Choroid plexus epithelial cell (primary cell): ENCODE measurements at regions not wholly inside any gene's neighbourhood (a gene's known extent, or its start where the extent isn't known, plus 50 kb on each side); places are given as distances from the start of the nearest gene placed in this dataset.

Source experiments
- DNase-seq: peaks from one replicate; pipeline ENCODE4 v3.0.0-alpha.2; 2010; ENCODE audit warnings: low read depth
- H3K4me3 ChIP-seq: 2 replicates; pipeline ENCODE4 v1.5.1; 2011; ENCODE audit warnings: low read depth, mild to moderate bottlenecking, control low read depth, low read length, moderate library complexity
- TF ChIP-seq, protein P1 (sequence below): conservative IDR thresholded peaks from 2 replicates; pipeline ENCODE4 v1.5.1; 2011; ENCODE audit warnings: low read depth, mild to moderate bottlenecking, control low read depth, inconsistent platforms, low read length, moderate library complexity

DNA sequence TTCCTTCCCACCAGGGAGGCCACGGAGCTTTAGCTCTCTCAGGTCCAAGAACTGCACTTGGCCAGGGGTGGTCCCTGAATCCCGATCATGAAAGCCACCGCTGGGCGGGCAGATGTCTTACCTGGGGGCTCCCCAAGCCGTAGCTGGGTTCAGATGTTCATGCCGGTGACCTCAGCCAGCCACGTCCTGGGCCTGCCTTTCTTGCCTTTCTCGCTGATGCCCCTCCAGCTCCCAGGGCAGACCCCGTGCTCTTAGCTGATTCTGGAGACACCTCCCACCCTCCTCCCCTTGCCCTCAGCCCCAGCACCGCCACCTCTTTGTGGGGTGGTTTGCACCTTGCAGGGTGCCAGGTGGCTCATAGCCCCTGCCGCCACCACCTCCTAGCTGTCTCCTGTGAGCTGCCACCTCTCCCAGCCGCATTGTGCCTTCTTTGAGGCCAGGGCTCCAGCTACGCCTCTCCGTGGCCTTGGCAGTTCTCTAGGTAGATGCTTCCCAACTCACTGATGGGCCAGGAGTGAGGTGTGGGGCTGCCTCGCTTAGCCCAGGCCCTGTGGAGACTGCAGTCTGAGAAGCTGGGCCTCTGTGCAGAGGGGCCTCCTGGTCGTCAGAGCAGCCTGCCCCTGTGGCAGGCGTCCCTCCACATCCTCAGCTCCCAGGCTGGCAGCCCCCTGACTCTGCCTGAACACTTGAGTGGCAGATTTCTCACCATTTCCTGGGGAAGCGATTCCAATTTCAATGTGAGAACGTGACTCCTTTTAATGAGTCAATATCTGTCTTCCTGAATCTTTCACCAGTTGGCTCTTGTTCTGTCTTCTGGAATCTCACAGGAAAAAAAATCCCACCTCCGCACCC lies 97.6 kb upstream of the B3GAT1 start:
- TF ChIP-seq, protein P1, sequence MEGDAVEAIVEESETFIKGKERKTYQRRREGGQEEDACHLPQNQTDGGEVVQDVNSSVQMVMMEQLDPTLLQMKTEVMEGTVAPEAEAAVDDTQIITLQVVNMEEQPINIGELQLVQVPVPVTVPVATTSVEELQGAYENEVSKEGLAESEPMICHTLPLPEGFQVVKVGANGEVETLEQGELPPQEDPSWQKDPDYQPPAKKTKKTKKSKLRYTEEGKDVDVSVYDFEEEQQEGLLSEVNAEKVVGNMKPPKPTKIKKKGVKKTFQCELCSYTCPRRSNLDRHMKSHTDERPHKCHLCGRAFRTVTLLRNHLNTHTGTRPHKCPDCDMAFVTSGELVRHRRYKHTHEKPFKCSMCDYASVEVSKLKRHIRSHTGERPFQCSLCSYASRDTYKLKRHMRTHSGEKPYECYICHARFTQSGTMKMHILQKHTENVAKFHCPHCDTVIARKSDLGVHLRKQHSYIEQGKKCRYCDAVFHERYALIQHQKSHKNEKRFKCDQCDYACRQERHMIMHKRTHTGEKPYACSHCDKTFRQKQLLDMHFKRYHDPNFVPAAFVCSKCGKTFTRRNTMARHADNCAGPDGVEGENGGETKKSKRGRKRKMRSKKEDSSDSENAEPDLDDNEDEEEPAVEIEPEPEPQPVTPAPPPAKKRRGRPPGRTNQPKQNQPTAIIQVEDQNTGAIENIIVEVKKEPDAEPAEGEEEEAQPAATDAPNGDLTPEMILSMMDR, result no peak
- no peak overlapping the region for H3K4me3 ChIP-seq
- no peak for DNase-seq

DNA sequence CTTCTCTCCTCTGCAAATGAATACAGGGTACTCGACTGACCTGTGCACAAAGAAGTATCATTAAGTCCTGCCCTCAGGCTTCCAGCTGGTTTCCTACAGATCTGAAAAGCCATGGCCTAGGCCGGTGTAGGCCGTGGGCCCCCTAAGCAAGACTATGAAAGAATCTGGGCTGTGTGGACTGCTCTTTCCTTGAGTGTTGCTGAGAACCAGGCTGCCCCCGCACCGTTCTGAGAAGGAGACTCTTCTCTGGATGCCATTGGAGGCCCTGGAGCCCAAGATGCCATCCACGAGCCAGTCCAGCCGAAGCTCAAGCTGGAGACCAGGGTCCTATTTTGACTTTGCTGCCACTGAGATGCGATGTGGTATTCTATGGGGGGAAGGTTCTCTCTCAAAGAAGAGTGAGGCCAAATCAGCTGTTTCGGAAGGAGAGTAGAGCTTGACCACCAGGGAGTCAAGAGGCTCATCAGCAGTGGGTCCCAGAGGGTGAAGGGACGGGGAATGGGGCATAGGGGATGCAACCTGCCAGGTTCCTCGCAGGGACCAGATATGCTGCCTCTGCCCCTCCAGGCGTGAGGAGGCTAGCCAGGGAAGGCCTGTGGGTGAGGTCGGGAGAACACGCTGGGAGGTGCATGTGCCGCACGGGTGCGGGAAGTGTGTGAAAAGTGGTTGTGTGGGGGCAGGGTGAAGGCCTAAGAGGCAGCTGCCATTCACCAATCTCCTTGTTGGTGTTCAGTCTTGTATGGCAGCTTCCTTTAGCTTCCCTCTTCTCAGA lies 96.4 kb upstream of the B3GAT1 start:
- TF ChIP-seq, protein P1, result no peak
- DNase-seq, result no peak
- no peak overlapping the region for H3K4me3 ChIP-seq

- no peak overlapping the region for H3K4me3 ChIP-seq
- no peak for DNase-seq
- TF ChIP-seq, protein P1, result no peak
These were observed 94.0 kb upstream of the B3GAT1 start for GRCh38 chr11:134506046-134506445.

GRCh38 chr11:134505125-134505524 lies 93.1 kb upstream of the B3GAT1 start:
- no peak for DNase-seq
- TF ChIP-seq, protein P1, result no peak
- no peak overlapping the region for H3K4me3 ChIP-seq

DNA sequence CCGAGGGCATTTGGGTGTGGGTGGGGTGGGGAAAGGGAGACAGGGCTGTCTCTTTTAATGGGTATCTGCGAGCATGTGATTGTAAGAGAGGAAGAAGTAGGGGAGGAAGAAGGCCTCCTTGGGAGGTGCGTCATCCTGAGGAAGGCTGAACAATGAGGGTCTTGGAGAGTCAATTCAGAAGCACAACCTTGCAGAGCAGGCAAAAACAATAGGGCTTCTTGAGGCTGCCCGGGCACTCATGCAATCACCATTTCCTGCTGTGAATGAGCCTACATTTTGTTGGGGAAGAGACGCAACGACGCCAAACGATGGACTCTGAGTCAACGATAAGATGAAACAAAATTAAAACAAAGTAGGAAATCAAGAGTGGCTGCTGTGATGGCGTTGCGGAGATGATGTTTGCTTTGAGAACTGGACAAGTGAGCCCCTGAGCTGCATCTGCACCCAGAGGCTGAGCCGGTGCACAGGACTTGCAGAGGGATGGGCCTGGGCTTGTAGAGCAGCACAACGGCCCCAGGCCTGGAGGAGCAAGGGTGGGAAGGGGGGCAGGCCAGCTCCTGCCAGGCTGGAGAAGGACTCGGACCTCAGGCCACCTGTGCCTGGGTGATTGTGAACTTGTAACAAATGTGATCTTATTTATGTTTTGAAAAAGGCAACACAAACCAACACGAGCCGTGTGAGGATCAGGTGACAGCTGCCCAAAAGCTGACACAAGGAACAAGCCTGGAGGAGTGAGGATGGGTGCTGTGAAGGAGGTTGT lies 92.3 kb upstream of the B3GAT1 start:
- DNase-seq, result no peak
- TF ChIP-seq, protein P1, result no peak
- H3K4me3 ChIP-seq, result no peak overlapping the region

GRCh38 chr11:134503596-134503995 lies 91.6 kb upstream of the B3GAT1 start:
- TF ChIP-seq, protein P1, result no peak
- no peak overlapping the region for H3K4me3 ChIP-seq
- no peak for DNase-seq
